Stimulated activated CD8-positive, alpha-beta memory T cell treated with anti-CD3 and anti-CD28 coated beads, Interleukin-12 subunit alpha, Interleukin-12 subunit beta, amount 100 ng/mL, for 4 hours (primary cell): ENCODE measurements at regions not wholly inside any gene's neighbourhood (a gene's known extent, or its start where the extent isn't known, plus 50 kb on each side); places are given as distances from the start of the nearest gene placed in this dataset.

ENCODE experiments used
- DNase-seq: peaks from one replicate; pipeline ENCODE4 v3.0.0-alpha.2; 2020; ENCODE audit warnings: low read depth

GRCh38 chr20:40540166-40540565 is 148.9 kb downstream of the MAFB start:
- DNase-seq: no peak

GRCh38 chr20:40538131-40538530 is 150.9 kb downstream of the MAFB start:
- no peak for DNase-seq

- no peak for DNase-seq
These were observed 152.2 kb downstream of the MAFB start for GRCh38 chr20:40536808-40537207.

- no peak for DNase-seq
These were observed 153.2 kb downstream of the MAFB start for GRCh38 chr20:40535816-40536215.

- no peak for DNase-seq
These were observed 156.9 kb downstream of the MAFB start for GRCh38 chr20:40532103-40532502.

GRCh38 chr20:40525351-40525750 is 163.7 kb downstream of the MAFB start:
- no peak for DNase-seq

GRCh38 chr20:40524071-40524470 is 165.0 kb downstream of the MAFB start:
- DNase-seq: no peak

- DNase-seq: no peak
These were observed 166.6 kb downstream of the MAFB start for GRCh38 chr20:40522405-40522804.

GRCh38 chr20:40521962-40522361 is 167.1 kb downstream of the MAFB start:
- no peak for DNase-seq

GRCh38 chr20:40519918-40520317 is 169.1 kb downstream of the MAFB start:
- DNase-seq: no peak

- no peak for DNase-seq
These were observed 176.0 kb downstream of the MAFB start for GRCh38 chr20:40512994-40513393.

- DNase-seq: no peak
These were observed 176.4 kb downstream of the MAFB start for GRCh38 chr20:40512591-40512990.

- no peak for DNase-seq
These were observed 177.6 kb downstream of the MAFB start for GRCh38 chr20:40511478-40511877.

- DNase-seq: no peak
These were observed 178.4 kb downstream of the MAFB start for GRCh38 chr20:40510622-40511021.

- DNase-seq: no peak
These were observed 180.2 kb downstream of the MAFB start for GRCh38 chr20:40508821-40509220.

- peak; percentile 13 for DNase-seq
These were observed 182.5 kb downstream of the MAFB start for GRCh38 chr20:40506537-40506939.

GRCh38 chr20:40503119-40503518 is 185.9 kb downstream of the MAFB start:
- DNase-seq: no peak

- DNase-seq: no peak
These were observed 186.5 kb downstream of the MAFB start for GRCh38 chr20:40502576-40502975.

GRCh38 chr20:40499391-40499790 is 189.6 kb downstream of the MAFB start:
- DNase-seq: no peak

- no peak for DNase-seq
These were observed 190.9 kb downstream of the MAFB start for GRCh38 chr20:40497899-40498691.

GRCh38 chr20:40495956-40496355 is 193.1 kb downstream of the MAFB start:
- no peak for DNase-seq

- no peak for DNase-seq
These were observed 194.8 kb downstream of the MAFB start for GRCh38 chr20:40494248-40494647.

GRCh38 chr20:40493549-40493948 is 195.5 kb downstream of the MAFB start:
- DNase-seq: no peak

- DNase-seq: no peak
These were observed 196.0 kb downstream of the MAFB start for GRCh38 chr20:40493071-40493470.
